Islet precursor cell (in vitro differentiated cells): ENCODE measurements at regions not wholly inside any gene's neighbourhood (a gene's known extent, or its start where the extent isn't known, plus 50 kb on each side); places are given as distances from the start of the nearest gene placed in this dataset.
"Not testable (repeated sequence)": the region's sequence is repeated elsewhere in the genome, so short reads cannot be mapped to it uniquely, and the experiment has no call there.

Source experiments
- DNase-seq: peaks from one replicate; pipeline ENCODE4 v3.0.0-alpha.2; 2018

GRCh38 chr2:208686665-208687064 lies 280.1 kb downstream of the PTH2R start:
- no peak for DNase-seq

- DNase-seq = not testable (repeated sequence)
Measured at GRCh38 chr2:208687720-208688119, 281.1 kb downstream of the PTH2R start.

GRCh38 chr2:208698114-208698513 lies 291.5 kb downstream of the PTH2R start:
- no peak for DNase-seq

GRCh38 chr2:208708486-208708885 lies 301.9 kb downstream of the PTH2R start:
- DNase-seq = no peak

DNA sequence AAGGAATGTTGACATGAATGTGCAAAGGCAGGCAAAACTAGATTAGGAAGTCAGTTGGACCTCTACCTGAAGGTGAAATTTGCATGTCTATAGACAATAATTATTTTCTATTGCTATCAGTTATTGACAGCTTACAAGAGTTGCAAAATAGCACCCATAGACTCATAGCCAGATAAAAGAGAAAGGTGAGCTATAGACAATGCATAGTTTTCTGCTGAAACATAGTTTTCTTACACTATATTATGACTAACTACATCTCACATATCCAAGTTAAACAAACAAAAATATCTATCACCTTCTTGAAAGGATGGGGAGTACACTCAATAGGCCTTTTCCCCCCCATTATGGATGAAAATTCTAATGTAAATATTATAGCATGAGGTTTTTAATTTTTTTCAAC lies 305.0 kb downstream of the PTH2R start:
- DNase-seq = no peak

DNA sequence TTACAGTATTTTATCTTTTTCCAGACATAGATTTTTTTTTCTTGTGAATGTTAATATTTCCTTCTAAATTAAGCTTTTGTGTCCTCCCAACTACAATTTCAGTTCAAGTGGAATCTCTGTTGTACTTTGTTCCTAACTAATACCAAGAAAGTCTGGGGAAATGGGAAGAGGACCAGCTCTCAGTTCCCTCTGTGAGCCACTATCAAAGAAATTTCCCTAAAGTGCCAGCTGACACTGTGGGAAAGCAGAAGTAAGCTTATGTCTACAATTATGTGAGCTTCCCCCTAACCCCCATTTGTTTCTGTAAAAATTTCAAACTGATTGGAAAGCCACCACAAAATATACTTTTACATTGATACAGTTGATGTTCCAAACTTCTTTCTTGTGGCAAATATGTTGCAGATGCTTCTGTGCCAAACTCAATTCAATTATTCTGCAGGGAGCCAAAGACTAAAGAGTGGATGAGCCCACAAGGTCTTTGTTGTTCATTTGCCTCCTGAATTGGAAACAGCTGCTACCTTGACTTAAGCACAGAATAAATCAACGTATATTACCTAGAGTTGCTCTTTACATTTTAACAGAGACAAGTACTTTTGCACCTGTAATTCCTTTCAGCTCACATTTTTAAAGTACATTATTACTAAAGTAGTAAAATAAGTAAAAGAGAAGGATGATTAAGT lies 306.6 kb downstream of the PTH2R start:
- DNase-seq = no peak

DNA sequence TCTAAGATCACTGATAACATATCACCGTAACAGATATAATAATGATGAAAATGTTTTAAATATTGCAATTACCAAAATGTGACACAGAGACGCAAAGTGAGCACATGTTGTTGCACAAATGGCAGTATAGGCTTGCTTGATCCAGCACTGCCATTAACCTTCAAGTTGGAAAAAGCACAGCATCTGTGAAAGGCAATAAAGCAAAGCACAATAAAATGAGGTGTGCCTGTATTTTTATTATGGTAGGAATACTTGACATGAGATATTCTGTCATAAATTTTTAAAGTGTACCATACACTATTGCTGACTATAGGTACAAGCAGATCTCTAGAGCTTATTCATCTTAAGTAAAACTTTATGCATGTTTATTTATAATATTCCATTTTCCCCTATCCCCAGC lies 312.2 kb downstream of the PTH2R start:
- no peak for DNase-seq

DNA sequence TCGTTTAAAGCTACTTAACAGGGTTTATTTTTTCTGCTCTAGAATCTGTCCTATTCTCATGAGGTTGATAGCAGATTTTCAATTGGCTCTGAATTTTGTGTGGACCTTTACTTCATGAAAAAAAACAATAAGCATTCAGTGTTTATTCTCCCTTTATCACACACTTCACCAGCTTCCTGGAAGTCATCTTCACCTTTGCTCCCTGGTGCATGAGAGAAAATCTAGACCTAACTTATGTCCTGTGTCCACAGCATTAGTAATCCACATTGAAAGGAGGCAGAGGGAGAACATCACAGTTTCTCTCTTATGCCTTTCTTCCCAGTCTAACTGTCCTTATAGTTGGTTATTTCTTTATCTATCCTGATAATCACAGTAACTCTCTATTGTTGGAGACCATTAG lies 316.1 kb downstream of the PTH2R start:
- no peak for DNase-seq

- no peak for DNase-seq
Measured at GRCh38 chr2:208725280-208725679, 318.7 kb downstream of the PTH2R start.

DNA sequence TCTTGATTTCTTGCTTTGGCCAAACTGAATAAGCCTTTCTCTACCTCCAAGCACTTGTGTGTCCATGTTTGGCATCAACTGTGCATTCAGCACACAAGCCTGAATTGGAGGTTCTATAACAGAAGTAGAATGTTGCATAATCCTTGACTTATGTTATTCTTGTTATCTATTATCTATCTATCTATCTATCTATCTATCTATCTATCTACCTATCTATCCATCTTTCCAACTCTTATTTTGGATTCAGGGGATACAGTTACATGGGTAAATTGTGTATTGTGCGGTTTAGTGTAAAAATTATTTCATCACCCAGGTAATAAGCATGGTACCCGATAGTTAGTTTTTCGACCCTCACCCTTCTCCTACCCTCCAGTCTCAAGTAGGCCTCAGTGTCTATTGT lies 319.6 kb downstream of the PTH2R start:
- no peak for DNase-seq

- not testable (repeated sequence) for DNase-seq
Measured at GRCh38 chr2:208751663-208752415, 345.2 kb downstream of the PTH2R start.

GRCh38 chr2:208757364-208757763 lies 350.8 kb downstream of the PTH2R start:
- DNase-seq = no peak

DNA sequence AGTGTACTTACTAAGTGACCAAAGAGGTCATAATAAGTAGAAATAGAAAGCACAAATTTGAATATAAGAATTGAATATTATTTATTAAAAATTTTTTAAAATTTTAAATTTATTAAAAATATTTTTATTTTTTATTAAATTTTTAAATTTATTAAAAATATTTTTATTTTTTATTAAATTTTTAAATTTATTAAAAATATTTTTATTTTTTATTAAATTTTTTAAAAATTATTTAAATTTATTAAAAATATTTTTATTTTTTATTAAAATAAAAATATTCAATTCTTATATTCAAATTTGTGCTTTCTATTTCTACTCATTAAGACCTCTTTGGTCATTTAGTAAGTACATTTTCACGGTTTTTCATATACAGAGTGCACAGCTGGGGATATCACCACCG lies 366.5 kb downstream of the PTH2R start:
- DNase-seq = not testable (repeated sequence)

- DNase-seq = no peak
Measured at GRCh38 chr2:208781166-208781565, 374.6 kb downstream of the PTH2R start.

DNA sequence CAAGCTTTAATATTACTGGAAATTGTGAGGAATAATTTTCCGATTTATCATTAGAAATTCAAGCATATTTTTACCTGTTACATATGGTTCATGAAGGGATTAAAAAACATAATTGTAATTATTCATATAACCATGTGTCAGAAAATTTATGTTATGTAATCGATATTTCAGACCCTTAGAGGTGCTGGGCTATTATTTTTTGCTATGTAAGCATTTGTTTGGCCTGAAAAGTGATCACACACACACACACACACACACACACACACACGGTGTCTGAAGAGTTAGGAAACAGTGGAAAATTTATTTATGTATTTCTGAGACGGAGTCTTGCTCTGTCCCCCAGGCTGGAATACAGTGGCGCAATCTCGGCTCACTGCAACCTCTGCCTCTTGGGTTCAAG lies 375.5 kb downstream of the PTH2R start:
- DNase-seq = no peak

- DNase-seq = no peak
Measured at GRCh38 chr2:208783184-208783583, 376.6 kb downstream of the PTH2R start.

- not testable (repeated sequence) for DNase-seq
Measured at GRCh38 chr2:208784774-208785173, 378.2 kb downstream of the PTH2R start.

DNA sequence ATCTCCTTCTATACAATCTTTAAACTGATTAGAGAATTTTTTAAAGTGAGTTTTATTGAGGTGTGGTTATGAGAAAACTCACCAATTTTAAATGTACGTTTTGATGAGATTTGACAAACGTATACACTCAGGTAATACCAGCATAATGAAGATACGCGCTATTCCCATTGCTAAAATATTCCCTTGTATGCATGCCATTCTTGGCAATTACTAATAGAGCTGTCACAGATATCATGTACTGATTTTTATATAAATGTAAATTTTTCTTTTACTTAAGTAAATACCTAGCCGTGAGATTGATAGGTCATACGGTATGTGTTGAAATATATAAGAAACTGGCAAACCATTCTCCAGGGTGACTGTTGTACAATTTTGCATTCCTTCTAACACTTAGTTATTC lies 384.7 kb downstream of the PTH2R start:
- no peak for DNase-seq

DNA sequence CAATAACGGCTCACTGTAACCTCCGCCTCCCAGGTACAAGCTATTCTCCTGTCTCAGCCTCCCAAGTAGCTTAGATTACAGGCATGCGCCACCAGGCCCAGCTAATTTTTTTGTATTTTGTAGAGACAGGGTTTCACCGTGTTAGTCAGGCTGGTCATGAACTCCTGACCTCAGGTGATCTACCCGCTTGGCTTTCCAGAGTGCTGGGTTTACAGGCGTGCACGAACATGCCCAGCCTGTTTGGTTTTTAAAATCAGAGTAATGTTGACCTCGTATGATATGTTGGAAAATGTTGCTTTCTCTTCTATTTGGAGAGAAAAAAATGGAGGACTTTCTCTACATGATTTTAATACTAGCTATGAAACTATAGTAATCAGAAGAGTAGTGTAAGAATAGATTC lies 386.2 kb downstream of the PTH2R start:
- no peak for DNase-seq

DNA sequence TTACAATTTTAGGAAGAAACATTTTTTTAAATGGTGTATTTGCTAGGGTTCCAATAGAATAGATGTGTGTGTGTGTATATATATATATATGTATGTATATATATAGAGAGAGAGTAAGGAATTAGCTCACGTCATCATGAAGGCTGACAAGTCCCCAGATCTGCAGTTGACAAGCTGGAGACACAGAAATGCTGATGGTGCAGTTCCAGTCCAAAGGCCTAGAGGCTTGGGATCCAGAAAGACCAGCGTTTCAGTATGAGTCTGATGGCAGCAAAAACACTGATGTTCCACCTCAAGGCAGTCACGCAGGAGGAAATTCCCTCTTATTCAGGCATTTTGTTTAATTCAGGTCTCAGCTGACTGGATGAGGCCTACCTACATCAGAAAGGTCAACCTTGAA lies 386.8 kb downstream of the PTH2R start:
- DNase-seq = no peak

GRCh38 chr2:208794288-208794975 lies 387.8 kb downstream of the PTH2R start:
- DNase-seq = no peak

- no peak for DNase-seq
Measured at GRCh38 chr2:208798698-208799097, 392.1 kb downstream of the PTH2R start.

- DNase-seq = no peak
Measured at GRCh38 chr2:208799397-208799796, 392.8 kb downstream of the PTH2R start.

DNA sequence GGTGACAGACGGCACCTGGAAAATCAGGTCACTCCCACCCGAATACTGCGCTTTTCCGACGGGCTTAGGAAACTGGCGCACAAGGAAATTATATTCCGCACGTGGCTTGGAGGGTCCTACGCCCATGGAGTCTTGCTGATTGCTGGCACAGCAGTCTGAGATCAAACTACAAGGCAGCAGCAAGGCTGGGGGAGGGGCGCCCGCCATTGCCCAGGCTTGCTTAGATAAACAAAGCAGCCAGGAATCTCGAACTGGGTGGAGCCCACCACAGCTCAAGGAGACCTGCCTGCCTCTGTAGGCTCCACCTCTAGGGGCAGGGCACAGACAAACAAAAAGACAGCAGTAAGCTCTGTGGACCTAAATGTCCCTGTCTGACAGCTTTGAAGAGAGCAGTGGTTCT lies 394.3 kb downstream of the PTH2R start:
- not testable (repeated sequence) for DNase-seq
